ENCODE measurements at regions not wholly inside any gene's neighbourhood (a gene's known extent, or its start where the extent isn't known, plus 50 kb on each side); places are given as distances from the start of the nearest gene placed in this dataset.

DNA sequence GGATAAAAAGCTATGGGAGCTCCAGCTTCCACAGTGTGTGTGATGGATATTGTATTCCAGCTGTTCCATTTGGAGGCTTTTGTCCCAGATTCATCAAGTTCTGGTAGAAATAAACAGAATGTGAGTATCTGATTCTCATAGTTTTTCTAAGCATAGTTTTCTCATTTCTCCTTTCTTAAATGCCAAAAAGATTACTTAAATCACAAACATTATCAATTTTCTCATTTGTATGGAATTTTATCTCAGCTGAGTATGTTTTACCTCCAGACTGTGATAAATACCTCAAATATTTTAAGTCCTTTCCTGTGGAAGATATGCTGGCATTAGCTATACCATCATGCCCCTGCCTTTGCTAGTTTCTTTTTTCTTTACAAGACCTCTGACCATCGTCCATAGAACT, 767.3 kb downstream of the TFAP2A start:
- DNase-seq, result no peak

DNA sequence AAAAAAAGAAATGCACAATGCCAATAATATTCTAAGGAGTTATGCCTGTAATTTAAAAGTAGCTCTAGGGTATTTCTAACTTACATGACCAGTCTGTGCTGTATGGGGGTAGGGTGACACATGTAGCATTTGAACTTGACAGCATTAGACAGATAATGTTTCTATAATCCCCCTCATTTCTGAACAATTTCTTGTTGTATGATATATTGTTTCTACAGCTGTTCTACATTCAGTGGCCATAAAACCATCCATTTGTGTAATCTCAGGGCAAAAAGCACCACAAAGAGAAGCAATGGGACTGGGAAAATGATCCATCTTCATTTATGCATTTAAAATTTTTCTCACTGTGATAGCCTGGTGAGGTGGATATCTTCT, 767.8 kb downstream of the TFAP2A start:
- no peak for DNase-seq

- DNase-seq, result no peak
Observed at GRCh38 chr6:9646342-9647070, 768.4 kb downstream of the TFAP2A start.

DNA sequence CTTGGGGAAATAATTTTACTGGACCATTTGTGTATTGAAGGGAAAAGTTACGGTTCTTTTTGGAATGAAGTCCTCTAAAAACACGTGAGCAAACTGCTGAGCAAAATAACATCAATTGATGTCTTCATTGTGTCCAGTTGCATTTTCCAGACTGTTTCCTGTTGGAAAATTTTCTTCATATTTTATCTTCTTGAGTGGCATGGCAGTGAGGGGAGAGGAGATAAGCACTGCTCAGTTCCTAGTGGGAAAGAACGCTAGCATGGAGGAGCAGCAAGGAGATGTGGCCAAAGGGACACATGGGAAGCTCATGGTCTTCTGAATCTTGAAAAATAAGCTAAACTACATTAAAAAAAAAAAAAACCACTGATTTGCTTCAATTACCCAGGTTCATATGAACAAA, 776.0 kb downstream of the TFAP2A start:
- DNase-seq, result no peak

GRCh38 chr6:9634776-9635175, 780.1 kb downstream of the TFAP2A start:
- DNase-seq, result no peak

DNA sequence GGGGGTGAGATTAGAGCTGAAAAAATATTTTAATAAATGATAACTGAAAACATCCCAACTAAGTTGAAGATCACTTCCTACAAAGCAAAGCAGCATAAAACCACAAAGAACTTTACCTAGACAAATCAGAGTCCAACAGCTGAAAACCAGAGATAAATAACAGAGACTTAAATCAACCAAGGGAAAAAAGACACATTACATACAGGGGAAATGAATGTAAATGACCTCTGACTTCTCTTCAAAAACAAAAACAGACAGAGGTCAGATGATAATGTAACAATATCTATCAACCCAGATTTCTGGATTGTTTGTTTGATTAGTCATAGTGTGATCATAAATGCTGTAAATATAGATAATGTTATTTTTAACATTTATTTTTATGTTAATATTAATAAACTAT, 782.8 kb downstream of the TFAP2A start:
- DNase-seq, result no peak

DNA sequence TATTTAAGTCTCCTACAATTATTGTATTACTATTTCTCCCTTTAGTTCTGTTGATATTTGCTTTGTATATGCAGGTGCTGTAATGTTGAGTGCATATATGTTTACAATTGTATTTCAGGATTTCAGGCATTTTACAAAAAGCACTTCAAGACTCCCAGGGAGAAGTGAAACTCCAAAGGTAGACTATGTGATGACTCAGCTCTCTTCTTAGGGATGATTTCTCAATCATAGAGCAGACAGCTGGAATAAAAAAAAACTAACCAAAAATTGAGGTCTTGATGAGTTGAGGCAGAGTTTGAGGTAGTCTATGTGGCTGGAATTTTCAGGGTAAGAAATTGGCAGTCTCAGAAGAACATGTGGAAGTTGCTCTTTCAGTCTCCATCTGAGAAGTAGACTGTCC, 786.1 kb downstream of the TFAP2A start:
- no peak for DNase-seq

GRCh38 chr6:9627916-9628315, 787.0 kb downstream of the TFAP2A start:
- DNase-seq, result no peak

DNA sequence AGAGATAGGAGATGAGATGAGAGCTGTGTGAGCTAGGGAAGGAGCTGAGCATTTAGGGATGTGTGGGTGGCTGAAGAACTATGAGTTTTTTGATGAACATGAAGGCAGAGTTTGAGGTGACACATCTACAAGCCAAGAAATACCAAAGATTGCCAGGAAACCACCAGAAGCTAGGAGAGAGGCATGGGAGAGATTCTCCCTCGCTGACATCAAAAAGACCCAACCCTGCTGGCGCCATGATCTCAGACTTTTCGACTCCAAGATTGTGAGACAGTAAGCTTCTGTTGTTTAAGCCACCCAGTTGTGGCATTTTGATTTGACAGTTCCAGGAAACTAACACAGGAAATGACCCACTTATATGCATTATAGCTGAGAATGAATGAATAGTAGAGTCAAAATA, 790.9 kb downstream of the TFAP2A start:
- peak in 2 of 5 experiments; percentile 12 to 50 for DNase-seq

GRCh38 chr6:9623228-9623832, 791.5 kb downstream of the TFAP2A start:
- DNase-seq, result no peak

DNA sequence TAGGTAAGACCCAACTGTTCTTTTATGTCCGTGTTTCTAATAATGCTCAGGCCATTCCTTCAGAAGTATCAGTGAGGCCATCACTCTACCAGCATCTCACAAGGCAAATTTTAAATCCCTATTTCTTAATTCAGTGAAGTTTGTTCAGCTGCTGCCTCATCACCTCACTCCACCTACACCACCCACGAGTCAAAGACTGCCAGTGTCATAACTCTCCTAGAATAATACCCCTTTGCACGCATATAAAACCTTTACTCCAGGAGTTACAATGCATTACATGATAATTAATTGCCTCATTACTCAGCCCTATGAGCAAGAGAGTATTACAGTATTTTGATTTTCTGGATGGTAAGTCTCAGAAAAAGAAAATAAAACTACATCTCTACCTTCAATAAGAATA, 793.6 kb downstream of the TFAP2A start:
- no peak for DNase-seq

DNA sequence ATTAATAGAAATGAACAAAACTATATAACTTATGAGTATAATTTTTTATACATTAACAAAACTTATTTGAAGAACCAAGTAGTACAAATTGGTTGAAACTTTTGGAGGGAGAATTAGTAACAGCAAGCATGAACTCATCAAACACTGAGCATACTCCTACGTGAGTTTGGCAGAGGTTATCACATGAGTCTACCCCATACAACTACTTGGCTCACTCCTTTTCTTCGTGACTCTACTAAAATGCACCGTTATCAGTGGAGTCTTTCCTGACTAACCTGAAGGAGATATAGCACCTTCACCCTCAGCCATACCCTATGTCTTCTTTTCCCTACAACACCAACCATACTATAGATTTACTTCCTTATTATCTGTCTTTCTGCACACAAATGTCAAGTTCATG, 794.2 kb downstream of the TFAP2A start:
- no peak for DNase-seq

DNA sequence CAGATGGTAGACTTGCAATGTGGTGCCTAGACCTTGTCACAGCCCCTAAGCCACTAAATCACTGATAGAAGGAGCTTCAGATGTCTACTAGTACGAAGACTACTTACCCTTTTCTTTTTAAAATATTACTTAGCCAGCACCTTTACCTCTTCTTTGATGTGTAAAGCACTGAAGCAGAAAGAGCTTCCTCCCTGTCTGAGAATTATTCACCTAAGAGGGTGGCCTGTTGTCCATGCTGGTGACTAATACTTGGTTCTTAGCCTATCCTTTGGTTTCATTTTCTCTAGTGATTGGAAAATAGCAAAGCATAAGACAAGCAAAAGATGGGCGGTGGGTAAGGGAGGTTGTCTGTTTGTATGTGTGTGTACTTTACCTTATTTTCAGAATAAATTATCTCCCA, 794.6 kb downstream of the TFAP2A start:
- no peak for DNase-seq

DNA sequence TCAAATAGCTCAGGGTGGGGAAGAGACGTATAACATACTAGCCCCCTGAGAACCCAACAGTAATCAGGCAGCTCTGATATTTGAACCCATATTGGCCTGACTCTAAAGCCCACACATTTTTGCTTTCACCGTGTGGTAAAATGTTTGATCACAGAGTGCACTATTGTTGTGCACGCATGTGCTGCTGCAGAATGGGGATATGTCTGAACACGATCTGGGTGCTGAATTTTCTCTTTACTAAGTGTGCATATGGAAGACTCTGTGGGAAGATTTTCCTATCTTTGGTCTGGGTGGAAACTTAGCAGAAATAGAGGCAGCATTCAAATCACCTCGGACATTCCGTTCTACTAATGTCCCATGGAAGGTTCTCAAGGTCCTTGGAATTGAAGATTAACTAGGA, 800.1 kb downstream of the TFAP2A start:
- no peak for DNase-seq

DNA sequence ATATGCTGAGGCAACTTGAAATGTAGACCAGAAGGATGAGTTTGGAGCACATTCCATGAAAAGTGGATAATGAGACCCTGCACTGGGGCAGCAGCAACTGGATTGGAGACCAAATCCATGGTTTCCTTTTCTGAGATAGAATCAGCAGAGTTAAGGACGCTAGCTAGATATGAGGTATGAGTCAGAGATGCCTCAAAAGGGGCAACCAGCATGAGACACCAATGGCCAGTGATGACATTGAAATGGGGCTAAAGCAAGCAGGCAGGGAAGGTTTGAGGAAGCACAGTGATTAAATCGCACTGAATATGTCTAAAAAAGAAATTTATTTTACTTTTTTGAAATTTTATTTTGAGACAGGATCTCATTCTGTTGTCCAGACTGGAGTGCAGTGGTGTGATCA, 802.4 kb downstream of the TFAP2A start:
- no peak for DNase-seq

DNA sequence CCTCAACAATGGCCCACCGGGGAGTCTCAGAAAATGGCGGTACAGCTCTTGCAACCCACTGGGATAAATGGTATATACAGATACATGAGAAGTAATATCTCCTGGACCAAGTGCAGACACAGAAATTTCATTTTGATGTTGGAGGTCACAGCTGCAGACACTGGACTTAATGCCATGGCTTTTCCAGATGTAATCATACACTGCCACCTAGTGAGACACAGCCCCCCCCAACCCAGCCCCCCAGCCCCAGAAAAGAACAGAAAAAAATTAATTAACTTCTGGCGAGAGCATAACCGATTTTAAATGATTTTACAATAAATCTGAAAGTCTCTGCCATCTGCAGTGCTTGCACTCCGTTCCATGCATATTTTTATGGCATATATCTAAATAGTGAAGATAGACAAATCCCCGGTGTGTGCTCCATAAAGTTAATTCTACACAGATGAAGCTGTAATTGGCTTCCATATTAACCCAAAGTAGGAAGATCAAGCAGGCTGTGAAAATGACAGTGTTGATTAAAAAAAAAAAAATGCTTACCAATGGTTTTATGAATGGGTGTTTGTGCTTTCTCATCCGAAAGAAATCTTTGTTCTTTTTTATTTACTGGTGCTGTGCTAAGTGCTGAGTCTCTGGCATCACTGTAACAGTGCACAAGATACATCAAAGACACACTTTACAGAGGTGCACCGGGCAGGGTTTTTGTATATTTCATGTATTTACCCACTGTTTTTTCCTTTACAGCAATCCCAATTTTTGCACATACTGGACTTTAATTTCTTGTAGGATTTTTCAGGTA, 804.1 kb downstream of the TFAP2A start:
- DNase-seq, result no peak

DNA sequence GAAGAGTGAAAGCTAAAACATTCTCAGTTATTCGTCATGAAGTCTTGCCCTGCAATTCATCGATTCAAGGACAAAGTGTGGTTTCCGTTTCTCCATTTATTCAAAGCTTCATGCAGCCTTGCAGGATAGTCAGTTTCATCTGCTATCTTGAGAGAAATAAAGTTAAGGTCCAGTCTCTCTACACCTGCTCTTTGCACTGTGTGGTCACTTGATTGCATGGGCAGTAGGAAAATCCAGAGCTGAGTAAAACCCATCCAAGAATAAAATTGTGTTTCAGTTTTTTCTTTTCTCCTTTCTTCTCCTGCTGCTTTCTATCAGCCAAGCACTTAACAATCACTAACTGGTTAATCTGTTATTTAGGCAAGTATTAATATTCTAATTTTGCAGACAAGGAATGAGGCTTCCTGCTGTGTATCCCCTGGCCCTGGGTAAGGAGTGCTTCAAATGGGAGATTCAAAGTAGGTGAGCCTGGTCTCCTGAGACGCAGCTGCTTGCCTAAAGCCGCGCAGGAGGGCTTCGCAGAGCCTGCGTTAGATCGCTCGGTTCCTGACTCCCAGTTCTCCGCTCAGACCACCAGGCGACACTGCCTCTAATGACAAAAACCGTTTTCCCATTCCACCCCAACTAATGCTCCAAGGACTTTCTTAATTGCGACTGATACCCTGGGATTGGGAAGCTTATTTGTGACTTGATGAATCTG, 808.3 kb downstream of the TFAP2A start:
- no peak for DNase-seq

GRCh38 chr6:9594746-9595145, 820.1 kb downstream of the TFAP2A start:
- DNase-seq, result no peak

DNA sequence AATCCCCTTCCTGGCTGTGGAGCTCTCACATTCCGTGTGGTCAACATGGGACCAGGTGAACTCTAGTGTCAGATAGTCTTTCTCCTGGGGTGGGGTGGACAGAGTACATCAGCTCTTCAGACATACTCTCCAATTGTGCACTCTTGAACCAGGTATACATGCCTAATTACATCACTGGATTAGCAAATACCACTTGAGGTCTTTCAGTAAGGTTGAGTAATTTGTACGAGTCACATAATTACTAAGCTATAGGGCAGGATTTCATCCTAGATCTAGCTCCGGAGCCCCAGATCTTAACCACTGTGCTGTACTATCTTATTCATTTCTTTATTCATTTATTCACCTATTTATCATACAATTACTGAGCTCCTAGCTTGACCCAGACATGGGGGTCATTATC, 821.3 kb downstream of the TFAP2A start:
- no peak for DNase-seq

DNA sequence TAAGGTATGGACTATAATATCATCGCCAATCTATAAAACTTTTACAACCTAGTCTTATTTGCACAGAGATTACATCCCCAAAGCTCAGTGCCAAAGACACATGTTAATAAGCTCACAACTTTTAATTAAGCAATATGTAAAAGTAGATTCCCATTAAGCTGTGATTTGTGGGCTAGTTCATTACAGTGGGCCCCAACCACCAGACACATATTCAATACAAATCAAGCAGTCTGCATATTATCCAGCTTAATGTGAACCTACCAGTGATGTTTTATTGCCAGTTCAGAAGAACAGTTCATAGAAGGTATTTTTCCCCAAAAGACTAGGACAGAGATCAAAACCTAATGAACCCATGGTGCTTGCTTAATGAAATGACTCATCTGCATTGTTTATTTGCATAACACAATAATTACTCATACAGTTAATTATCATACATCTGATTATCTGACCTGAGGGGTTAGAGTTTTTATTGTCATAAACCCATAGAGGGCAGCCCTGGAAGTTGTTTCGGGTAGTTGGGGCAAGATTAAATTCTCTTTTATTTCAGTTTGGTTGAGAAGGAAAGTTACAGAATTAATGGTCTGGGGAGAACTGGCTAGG, 831.0 kb downstream of the TFAP2A start:
- DNase-seq, result no peak

GRCh38 chr6:9581155-9581554, 833.7 kb downstream of the TFAP2A start:
- no peak for DNase-seq

- DNase-seq, result no peak
Observed at GRCh38 chr6:9576521-9576920, 838.4 kb downstream of the TFAP2A start.

DNA sequence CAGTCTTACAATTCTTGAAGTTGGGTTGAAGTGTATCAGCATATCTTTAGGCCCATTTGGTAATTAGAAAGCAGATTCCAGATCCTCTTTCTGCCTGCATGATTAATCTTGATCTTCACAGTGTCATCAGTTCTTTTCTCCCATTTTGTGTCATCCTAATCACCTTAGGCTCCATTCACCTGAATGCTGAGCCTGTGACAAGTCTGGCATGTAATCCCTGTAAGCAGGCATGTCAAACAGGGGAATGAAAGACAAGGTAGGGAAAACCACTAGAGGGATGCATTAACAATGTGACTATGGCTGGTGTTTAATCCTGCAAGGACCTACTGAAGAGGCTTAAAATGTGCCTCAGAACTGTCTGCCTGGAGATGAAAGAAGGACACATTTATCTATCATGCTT, 848.8 kb downstream of the TFAP2A start:
- no peak for DNase-seq
